Transverse colon (tissue), 4 donors: ENCODE measurements at regions not wholly inside any gene's neighbourhood (a gene's known extent, or its start where the extent isn't known, plus 50 kb on each side); places are given as distances from the start of the nearest gene placed in this dataset.

Source experiments
- POLR2AphosphoS5 ChIP-seq, 3 donors: sonication (generic); formaldehyde crosslinking; IDR thresholded peaks; one replicate each; pipeline ENCODE4 v1.6.1; 2016; ENCODE audit warnings: antibody characterized with exemption in 3 of 3
- TF ChIP-seq, protein P1 (sequence below), 5 experiments: fragments of 200-600 bp in 3 of 5; fragments of 450-650 bp in 2 of 5; sonication (generic) in 3 of 5; IDR thresholded peaks; 1 replicate in 2 of 5; 2 replicates in 3 of 5; pipeline ENCODE4 v1.5.1; 2016 to 2017; ENCODE audit warnings: antibody characterized with exemption in 5 of 5, inconsistent platforms in 3 of 5, mild to moderate bottlenecking in 2 of 5, moderate library complexity in 1 of 5

DNA sequence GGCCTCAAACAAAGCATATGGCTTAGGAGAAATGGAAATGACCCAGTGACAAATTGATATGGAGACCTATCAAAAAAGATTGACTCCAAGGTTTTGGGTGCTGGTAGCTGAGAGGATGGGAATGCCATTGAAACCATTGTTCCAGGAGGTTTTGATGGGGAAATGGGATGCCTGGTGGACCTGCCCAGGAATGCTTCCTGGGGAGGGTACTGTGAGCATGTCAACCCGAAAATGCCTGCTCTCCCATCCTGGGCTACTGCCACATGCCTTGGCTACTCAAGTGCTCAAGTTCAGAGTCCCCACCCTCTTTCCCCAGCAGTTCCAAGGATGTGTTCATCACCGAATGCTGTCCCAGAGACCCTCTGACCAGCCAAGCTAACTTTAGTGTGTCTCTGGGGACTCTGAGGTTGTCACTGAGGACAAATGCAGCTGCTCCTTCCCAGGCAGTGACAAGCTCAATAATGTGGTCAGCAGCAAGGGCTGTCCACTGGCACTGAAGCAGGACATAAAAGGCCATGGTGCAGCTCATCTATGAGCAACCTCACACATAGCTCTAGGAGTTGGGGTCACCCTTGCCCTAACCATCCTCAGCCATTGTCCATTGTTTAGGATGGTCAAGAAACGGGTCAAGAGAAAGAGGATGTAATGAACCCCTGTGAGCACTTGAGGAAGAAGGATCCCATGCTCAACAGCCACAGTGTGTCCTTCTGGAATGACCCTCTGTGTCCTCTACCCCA lies 83.7 kb downstream of the TRIM29 start:
- TF ChIP-seq, protein P1, sequence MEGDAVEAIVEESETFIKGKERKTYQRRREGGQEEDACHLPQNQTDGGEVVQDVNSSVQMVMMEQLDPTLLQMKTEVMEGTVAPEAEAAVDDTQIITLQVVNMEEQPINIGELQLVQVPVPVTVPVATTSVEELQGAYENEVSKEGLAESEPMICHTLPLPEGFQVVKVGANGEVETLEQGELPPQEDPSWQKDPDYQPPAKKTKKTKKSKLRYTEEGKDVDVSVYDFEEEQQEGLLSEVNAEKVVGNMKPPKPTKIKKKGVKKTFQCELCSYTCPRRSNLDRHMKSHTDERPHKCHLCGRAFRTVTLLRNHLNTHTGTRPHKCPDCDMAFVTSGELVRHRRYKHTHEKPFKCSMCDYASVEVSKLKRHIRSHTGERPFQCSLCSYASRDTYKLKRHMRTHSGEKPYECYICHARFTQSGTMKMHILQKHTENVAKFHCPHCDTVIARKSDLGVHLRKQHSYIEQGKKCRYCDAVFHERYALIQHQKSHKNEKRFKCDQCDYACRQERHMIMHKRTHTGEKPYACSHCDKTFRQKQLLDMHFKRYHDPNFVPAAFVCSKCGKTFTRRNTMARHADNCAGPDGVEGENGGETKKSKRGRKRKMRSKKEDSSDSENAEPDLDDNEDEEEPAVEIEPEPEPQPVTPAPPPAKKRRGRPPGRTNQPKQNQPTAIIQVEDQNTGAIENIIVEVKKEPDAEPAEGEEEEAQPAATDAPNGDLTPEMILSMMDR (IDR thresholded peaks at IDR 0.05), result no peak
- no peak for TF ChIP-seq POLR2AphosphoS5 (IDR thresholded peaks at IDR 0.05)
